Heart left ventricle (tissue), 16 donors: ENCODE measurements at regions not wholly inside any gene's neighbourhood (a gene's known extent, or its start where the extent isn't known, plus 50 kb on each side); places are given as distances from the start of the nearest gene placed in this dataset.

ENCODE experiments used
- ATAC-seq, 4 donors: fragments of 200-7000 bp; cut with Tn5 transposase; one replicate each; pipeline ENCODE4 v1.9.1; 2020 to 2022; ENCODE audit warnings: moderate library complexity in 4 of 4, mild to moderate bottlenecking in 3 of 4, moderate number of reproducible peaks in 1 of 4
- DNase-seq, 5 donors: peaks; one replicate each; pipeline ENCODE4 v3.0.0-alpha.2; 2020
- H3K27ac ChIP-seq, 12 donors: fragments of 200-600 bp; sonication (generic) in 4 of 12; one replicate each; pipeline versions ENCODE4 v1.5.0 to v1.8.0; 2016 to 2022; ENCODE audit warnings: mild to moderate bottlenecking in 2 of 12
- H3K27me3 ChIP-seq, 9 donors: fragments of 200-600 bp; sonication (generic) in 2 of 9; one replicate each; pipeline versions ENCODE4 v1.5.1 to v1.8.0; 2016 to 2022; ENCODE audit warnings: mild to moderate bottlenecking in 3 of 9
- H3K36me3 ChIP-seq, 9 donors: fragments of 200-600 bp; sonication (generic) in 2 of 9; one replicate each; pipeline versions ENCODE4 v1.5.0 to v1.8.0; 2018 to 2022; ENCODE audit warnings: mild to moderate bottlenecking in 2 of 9
- H3K4me1 ChIP-seq, 12 donors: fragments of 200-600 bp; sonication (generic) in 4 of 12; one replicate each; pipeline versions ENCODE4 v1.5.0 to v1.8.0; 2016 to 2022; ENCODE audit warnings: mild to moderate bottlenecking in 3 of 12
- H3K4me3 ChIP-seq, 12 donors: fragments of 200-600 bp; sonication (generic) in 4 of 12; one replicate each; pipeline versions ENCODE4 v1.5.0 to v1.8.0; 2017 to 2022; ENCODE audit warnings: mild to moderate bottlenecking in 9 of 12, moderate library complexity in 4 of 12
- H3K9me3 ChIP-seq, 12 donors: fragments of 200-600 bp; sonication (generic) in 4 of 12; one replicate each; pipeline versions ENCODE4 v1.5.0 to v1.8.0; 2016 to 2022; ENCODE audit warnings: mild to moderate bottlenecking in 1 of 12
- POLR2A ChIP-seq, 2 donors: fragments of 450-650 bp; IDR thresholded peaks; one replicate each; pipeline ENCODE4 v1.6.1; 2017; ENCODE audit warnings: antibody characterized with exemption in 2 of 2, mild to moderate bottlenecking in 2 of 2, moderate library complexity in 2 of 2
- WGBS, 4 donors: extraction: QIAGEN DNeasy Blood & Tissue Kit in 2 of 4; methylation state at CpG; one replicate each; pipeline versions ENCODE4 v1.1.5 to v1.1.7; 2013 to 2018; 5-methylcytosine and 5-hydroxymethylcytosine counted together
- intact Hi-C, 10 donors: fragments of 100-400 bp; cut with DNase I; formaldehyde crosslinking; loops; one replicate each; pipeline versions ENCODE4 v1.11.1 to v1.14.2; 2022
- TF ChIP-seq, protein P1 (sequence below), 12 donors: fragments of 200-600 bp; sonication (generic) in 4 of 12; IDR thresholded peaks; one replicate each; pipeline versions ENCODE4 v1.5.0 to v1.8.0; 2018 to 2022; ENCODE audit warnings: antibody characterized with exemption in 12 of 12, mild to moderate bottlenecking in 5 of 12
- donor health status: ischemic (EF 13 %, LVEDD 7.1; RV severe dilation, severe dysfunction).
- donor health status: healthy with polysubstance abuse.
- donor health status: DM: no; HTN: yes; CAD: no.
- donor health status: DM: no; HTN: no; CAD: no.
- donor health status: ischemic (EF 25% LVEDD 6.9; RV normal size, moderate dysfunction).
- donor health status: ischemic (EF 25% LVEDD 5.7; RV mildly dilated, moderate dysfunction).
- donor health status: healthy.
- donor health status: DM: yes; HTN: yes; CAD: no.
- donor health status: ischemic (EF 35%, LVEDD 5.7; RV mildly dilated, moderate dysfunction).
- donor health status: nonischemic (EF 11% LVEDD 7.7; RV severe dilation, severe dysfunction).
- donor health status: DM: yes; HTN: yes; CAD: no.
- donor health status: PGD.
- donor health status: ischemic (EF 29% LVEDD 5.4; RV normal size, mild dysfunction).
- donor health status: nonischemic (EF 23%, LVEDD 6.1; RV moderate dilation, normal function).

DNA sequence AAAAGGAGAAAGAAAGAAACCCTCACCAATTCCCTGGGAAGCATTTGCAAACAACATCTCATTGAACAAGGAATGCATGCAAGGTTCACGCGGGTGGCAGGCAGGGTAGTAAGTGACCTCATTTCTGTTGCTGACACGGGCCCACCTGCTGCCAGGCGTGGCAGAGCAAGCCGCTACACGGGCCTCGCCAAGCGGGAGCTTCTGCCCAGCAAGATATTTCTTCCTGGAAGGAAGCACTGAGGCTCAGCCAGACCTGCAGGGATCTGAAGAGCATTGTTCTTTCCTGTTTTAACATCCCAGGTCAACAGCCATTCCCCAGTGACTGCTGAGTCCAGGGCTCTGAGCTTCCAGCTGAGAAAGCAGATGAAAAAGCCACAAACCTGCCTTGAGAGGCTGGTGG lies 91.9 kb upstream of the IGSF21 start:
- H3K4me3 ChIP-seq = no peak overlapping the region
- H3K4me1 ChIP-seq = no peaks in the 10 kb centered on the region
- DNase-seq = no peak
- ATAC-seq = no peak
- TF ChIP-seq, protein P1, sequence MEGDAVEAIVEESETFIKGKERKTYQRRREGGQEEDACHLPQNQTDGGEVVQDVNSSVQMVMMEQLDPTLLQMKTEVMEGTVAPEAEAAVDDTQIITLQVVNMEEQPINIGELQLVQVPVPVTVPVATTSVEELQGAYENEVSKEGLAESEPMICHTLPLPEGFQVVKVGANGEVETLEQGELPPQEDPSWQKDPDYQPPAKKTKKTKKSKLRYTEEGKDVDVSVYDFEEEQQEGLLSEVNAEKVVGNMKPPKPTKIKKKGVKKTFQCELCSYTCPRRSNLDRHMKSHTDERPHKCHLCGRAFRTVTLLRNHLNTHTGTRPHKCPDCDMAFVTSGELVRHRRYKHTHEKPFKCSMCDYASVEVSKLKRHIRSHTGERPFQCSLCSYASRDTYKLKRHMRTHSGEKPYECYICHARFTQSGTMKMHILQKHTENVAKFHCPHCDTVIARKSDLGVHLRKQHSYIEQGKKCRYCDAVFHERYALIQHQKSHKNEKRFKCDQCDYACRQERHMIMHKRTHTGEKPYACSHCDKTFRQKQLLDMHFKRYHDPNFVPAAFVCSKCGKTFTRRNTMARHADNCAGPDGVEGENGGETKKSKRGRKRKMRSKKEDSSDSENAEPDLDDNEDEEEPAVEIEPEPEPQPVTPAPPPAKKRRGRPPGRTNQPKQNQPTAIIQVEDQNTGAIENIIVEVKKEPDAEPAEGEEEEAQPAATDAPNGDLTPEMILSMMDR (IDR thresholded peaks at IDR 0.05) = no peak
- H3K27me3 ChIP-seq = peaks cover 0 to 84% (median 6%) of the 10 kb centered on the region in 9 donors
- H3K9me3 ChIP-seq = no peaks in the 10 kb centered on the region
- WGBS, 4 donors = 64 to 70% (median 64%) methylated on average over 8 of the region's 8 CpGs
- no peaks in the 10 kb centered on the region for H3K36me3 ChIP-seq
- intact Hi-C loops = no loop called here
- H3K27ac ChIP-seq = no peak overlapping the region

DNA sequence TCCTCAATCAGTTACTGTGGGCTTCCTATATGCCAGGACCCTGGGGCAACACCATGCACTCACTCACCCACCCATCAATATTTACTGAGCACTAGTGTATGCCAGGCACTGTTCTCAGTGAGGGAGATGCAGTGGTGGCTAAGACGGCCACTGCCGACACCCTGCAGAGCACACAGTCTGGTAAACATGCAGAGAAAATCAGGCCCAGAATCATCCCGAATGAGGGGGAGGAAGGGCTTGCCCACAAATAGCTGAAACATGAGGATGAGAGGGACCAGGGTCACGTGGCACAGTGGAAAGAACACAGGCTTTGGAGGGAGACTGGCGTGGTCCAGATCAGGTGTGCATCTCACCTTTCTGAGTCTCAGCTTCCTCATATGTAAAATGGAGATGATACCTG lies 89.2 kb upstream of the IGSF21 start:
- TF ChIP-seq, protein P1 (IDR thresholded peaks at IDR 0.05) = no peak
- no peak for TF ChIP-seq POLR2A (IDR thresholded peaks at IDR 0.05)
- Histone ChIP-seq H3K27me3 (peaks cover 0 to 80% (median 7%) of the 10 kb centered on the region in 9 donors), H3K27ac (no peak overlapping the region), H3K4me3 (no peak overlapping the region), H3K9me3 (no peaks in the 10 kb centered on the region), H3K36me3 (no peaks in the 10 kb centered on the region), H3K4me1 (no peaks in the 10 kb centered on the region)
- DNase-seq (no peak), ATAC-seq (no peak)
- WGBS, 4 donors = 37 to 54% (median 48%) methylated on average over 4 to 5 of the region's 5 CpGs
- intact Hi-C loops = no loop called here

DNA sequence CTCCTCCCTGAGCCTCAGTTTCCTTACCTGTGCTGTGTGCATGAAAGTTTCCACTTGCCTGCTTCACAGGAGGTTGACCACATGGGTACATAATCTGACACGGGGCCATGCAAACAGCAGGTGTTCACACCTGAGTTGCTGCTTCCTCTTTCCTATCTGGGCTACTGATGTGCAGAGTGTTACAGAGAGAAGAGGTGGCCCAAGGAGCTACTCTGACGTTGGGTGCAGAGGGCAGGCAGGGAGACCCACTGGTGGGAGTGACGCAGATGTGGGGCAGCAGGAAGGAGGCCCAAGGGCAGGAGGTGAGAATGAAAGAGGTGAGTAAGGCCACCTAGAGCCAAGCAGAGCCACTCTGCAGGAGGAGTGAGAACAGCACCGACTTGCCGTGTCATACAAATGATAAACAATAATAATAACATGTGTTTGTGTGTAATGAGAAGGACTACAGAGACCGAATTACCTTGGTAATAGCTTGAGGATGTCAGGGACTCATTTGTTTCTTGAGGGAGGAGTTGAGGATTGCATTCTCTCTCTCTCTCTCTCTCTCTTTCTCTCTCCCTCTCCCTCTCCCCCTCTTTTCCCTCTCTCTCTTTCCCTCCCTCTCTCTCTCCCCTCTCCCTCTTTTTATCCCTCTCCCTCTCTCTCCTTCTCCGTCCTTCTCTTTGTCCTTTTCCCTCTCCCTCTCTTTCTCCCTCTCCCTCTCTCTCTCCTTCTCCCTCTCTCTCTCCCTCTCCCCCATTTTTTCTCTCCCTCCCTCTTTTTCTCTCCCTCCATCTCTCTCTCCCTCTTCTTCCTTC lies 87.4 kb upstream of the IGSF21 start:
- Histone ChIP-seq H3K9me3 (no peaks in the 10 kb centered on the region), H3K27me3 (peaks cover 0 to 77% (median 11%) of the 10 kb centered on the region in 9 donors), H3K36me3 (no peaks in the 10 kb centered on the region), H3K27ac (no peak overlapping the region), H3K4me1 (no peaks in the 10 kb centered on the region), H3K4me3 (no peak overlapping the region)
- ATAC-seq = no peak
- 30 to 48% (median 43%) methylated on average over 7 of the region's 7 CpGs for WGBS, 4 donors
- no peak for DNase-seq
- no peak for TF ChIP-seq POLR2A (IDR thresholded peaks at IDR 0.05)
- intact Hi-C loops = no loop called here

DNA sequence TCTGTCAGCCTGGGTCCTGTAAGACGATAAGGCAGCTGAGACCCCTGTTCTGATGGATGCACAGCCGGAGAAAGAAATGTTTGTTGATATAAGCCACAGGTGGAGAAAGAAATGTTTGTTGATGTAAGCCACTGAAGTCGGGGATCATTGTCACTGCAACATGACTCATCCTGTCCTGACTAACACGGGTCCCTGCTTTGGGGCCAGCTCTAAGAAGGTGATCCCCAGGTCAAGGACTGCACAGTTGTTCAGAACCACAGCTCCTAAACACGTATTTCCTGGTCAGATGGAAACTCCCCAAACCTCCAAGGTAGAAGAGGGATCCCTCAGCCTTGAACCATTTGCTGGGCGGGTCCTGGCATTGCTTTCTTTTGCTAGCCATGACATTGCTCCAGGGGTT lies 86.4 kb upstream of the IGSF21 start:
- no peaks in the 10 kb centered on the region for H3K36me3 ChIP-seq
- no peak overlapping the region for H3K27ac ChIP-seq
- H3K4me1 ChIP-seq = no peaks in the 10 kb centered on the region
- H3K27me3 ChIP-seq = peaks cover 0 to 74% (median 12%) of the 10 kb centered on the region in 9 donors
- ATAC-seq (no peak), DNase-seq (no peak)
- intact Hi-C loops = no loop called here
- no peaks in the 10 kb centered on the region for H3K9me3 ChIP-seq
- TF ChIP-seq, protein P1 (IDR thresholded peaks at IDR 0.05) = no peak
- TF ChIP-seq POLR2A (IDR thresholded peaks at IDR 0.05) = no peak
- H3K4me3 ChIP-seq = no peak overlapping the region
- 42 to 49% (median 45%) methylated on average over 6 of the region's 6 CpGs for WGBS, 4 donors
